NOMO-1 treated with dmso at 0.1 percent for 144 hours (cell line): ENCODE measurements at regions not wholly inside any gene's neighbourhood (a gene's known extent, or its start where the extent isn't known, plus 50 kb on each side); places are given as distances from the start of the nearest gene placed in this dataset.
"Not testable (repeated sequence)": the region's sequence is repeated elsewhere in the genome, so short reads cannot be mapped to it uniquely, and the experiment has no call there.

Experiments
- DNase-seq: peaks from one replicate; lab custom pipeline; 2025; ENCODE audit not compliant: unreplicated experiment; lab: John Stamatoyannopoulos, UW

DNA sequence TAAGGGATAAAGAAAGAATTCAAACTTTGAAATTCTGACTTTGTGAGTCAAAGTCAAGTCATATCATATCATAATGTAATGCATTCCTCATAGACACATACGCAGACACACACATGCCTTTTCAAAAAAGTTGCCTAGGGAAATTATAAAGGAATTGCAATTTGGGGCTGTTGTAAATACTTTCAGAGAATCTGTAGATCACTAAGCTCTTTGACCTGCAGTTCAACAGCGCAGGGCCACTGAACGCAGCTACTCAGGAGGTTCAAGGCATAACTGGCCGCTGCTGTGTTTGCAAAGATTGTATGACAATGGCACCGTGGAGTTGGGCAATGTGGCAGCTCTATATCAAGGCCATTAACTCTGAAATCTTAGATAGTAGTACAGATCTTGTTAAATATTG is 188.4 kb upstream of the THRB start:
- DNase-seq = no peak

- DNase-seq = no peak
Measured at GRCh38 chr3:24683633-24684384, 189.2 kb upstream of the THRB start.

DNA sequence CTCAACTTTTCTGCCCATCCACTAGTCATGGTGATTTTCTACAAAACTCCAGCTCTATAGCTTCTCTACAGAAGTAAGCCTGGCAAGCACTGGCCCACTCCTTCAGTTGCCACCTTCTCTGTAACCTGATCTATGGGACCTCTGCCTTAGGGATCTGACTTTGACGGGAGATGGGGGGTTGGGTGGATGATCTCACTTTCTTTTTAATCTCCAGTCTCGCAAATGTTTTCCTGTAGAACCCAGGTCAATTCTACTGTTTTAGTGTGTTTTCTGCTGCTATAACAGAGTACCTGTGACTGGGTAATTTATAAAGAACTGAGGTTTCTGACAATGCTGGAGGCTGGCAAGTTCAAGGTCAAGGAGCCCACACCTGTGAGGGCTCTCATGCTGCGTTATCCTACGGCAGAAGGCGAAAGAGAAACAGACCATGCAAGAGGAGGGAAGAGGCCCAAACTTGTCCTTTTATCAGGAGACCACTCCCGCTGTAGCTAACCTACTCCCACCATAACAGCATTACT is 189.9 kb upstream of the THRB start:
- DNase-seq = no peak

GRCh38 chr3:24686808-24687207 is 192.2 kb upstream of the THRB start:
- DNase-seq = no peak

DNA sequence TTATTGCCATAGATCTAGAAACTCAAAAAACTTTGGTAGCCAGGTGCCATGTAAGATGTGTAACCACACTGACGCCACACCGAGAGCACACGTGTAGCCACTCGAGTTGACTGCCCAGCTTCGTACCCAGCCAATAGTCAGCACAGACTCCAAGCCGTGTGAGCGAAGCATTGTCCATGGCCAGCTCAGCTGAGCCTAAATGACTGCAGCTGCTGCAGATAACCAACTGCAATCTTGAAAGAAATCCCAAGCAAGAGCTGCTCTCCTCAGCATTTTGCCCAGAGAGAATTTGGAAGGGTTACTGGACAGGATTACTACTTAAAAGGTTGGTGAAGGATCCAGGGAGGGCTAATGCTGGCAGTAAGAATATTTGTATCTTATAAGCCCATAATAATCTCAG is 193.0 kb upstream of the THRB start:
- no peak for DNase-seq

- no peak for DNase-seq
Measured at GRCh38 chr3:24688446-24689148, 193.9 kb upstream of the THRB start.

DNA sequence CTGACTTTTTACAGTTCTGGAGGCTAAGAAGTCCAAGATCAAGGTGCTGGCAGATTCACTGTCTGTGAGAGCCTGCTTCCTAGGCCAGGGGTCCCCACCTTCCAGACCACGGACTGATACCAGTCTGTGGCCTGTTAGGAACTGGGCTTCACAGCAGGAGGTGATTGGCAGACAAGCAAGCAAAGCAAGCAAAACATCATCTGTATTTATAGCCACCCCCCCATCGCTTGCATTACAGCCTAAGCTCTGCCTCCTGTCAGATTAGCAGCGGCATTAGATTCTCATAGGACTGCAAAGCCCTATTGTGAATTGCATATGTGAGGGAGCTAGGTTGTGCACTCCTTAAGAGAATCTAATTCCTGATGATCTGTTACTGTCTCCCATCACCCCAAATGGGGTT is 194.7 kb upstream of the THRB start:
- no peak for DNase-seq

DNA sequence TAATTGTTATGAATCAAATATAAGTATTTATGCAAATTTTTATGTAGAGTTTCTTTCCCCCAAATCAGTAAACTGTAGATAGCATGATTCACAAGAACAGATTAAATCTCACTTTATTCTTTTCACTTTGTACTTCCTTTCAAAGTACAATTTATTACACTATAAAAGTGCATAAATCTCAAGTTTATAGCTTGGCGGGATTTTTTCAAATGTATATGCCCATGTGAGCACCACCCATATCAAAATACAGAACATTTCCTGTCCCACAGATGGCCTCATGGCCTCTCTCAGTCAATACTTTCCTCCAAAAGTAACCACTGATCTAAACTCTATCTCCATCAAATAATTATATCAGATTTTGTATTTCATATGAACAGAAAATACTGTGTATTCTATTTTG is 196.1 kb upstream of the THRB start:
- DNase-seq = no peak

DNA sequence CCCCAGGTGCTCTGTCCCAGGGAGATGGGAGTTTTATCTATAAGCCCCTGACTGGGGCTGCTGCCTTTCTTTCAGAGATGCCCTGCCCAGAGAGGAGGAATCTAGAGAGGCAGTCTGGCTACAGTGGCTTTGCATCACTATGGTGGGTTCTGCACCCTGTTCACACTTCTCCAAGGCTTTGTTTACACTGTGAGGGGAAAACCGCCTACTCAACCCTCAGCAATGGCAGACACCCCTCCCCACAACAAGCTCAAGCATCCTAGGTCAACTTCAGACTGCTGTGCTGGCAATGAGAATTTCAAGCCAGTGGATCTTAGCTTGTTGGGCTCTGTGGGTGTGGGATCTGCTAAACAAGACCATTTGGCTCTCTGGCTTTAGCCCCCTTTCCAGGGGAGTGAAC is 204.4 kb upstream of the THRB start:
- not testable (repeated sequence) for DNase-seq

DNA sequence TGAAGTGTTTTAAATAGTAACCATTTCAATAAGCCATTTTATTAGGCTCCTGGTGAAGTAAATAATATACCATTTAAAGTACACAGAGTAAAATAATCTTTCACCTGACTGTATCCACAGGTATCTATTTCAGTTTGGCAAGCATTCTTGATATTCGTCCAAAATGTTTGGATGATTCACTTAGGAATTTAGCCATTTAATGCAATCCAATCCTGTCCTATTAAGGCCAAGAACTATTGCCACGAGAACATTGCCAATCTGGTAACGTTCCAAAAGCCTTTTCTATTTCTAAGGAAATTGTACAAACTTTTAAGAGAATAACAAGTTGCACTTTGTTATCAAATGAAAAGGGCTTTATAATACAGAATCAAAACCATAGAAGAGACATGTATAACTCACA is 209.8 kb upstream of the THRB start:
- no peak for DNase-seq

- DNase-seq = no peak
Measured at GRCh38 chr3:24707936-24708335, 213.3 kb upstream of the THRB start.

DNA sequence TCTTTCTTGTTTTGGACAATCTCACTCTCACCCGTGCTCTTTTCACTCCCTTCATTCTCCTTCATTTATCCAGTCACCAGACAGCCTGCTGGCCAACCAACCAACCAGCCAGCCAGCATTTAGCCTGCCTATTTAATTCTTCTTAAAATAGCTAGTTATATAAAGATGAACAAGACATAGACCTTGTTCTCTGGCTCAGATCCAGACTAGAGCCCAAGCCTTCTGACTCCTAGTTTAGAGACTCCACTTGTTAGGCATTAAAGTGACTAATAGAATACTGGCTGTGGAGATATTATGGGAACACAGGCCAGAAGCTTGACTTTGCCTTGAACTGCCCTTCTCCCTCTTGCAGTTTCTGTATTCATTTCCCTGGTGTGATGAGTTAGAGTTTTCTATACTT is 215.3 kb upstream of the THRB start:
- DNase-seq = no peak

DNA sequence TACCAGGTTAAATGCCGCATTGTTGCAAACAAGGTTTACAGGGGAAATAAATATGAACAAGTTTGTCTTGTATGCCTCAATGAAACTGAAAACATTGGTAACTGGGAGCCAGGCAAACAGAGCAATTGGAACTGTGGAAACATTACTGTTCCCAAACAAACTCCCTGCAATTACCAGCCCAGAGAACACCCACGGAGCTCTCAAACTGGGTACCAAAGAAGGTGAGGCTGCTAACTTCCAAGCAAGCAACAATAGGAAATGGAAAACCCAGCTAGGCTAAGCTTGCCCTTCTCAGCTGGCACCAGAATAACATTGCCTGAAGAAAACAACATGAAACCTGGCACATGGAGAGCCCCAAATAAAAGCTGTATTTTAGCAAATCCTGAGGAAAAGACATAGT is 218.9 kb upstream of the THRB start:
- DNase-seq = no peak

GRCh38 chr3:24714436-24714835 is 219.8 kb upstream of the THRB start:
- DNase-seq = no peak

DNA sequence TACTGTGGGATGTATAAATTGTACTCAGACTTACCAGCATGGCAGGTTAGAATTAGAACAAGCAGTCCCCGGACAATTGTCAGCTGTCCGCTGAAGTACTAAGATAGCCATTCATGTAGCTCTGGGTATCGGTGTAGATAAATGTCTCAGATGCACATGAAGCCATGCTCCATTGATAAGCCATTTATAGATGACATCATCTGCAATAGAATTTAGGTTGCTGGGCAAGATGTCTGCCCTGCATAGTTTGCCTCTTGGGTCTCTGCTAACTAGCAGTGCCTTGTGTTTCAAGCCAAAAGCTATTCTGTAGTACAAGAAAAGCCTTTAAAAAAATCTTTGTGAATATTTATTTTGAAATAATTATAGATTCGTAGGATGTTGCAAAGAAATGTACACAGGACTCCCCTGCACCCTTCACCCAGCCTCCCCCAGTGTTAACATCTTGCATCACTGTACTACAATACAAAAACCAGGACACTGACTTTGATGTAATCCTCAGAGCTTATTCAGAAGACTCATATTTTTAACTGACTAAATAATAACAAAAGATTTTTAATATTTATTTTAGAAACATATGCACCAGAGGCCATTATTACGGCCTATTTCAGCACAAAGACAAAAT is 220.6 kb upstream of the THRB start:
- DNase-seq = no peak

DNA sequence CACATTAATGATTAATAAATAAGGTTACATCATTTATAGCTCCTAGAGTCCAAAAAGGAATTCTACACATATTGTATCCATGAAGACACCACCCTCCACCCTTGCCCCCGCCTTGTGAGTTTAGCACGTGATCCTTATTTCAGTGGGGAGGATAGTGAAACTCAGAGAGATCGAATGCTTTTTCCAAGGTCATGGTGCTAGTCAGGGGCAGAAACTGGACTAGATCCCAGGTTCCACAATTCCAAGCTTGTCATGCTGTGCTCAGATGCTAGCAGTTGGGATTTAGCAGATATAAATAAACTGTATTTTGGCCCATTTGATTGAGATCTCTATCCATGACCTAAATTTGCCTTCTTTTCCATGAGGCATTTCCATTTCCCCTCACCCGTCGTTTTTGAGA is 227.4 kb upstream of the THRB start:
- no peak for DNase-seq

GRCh38 chr3:24725514-24726255 is 231.0 kb upstream of the THRB start:
- DNase-seq = no peak

- DNase-seq = no peak
Measured at GRCh38 chr3:24726423-24726822, 231.8 kb upstream of the THRB start.

GRCh38 chr3:24730173-24730572 is 235.5 kb upstream of the THRB start:
- DNase-seq = no peak

- DNase-seq = no peak
Measured at GRCh38 chr3:24734019-24734418, 239.4 kb upstream of the THRB start.

DNA sequence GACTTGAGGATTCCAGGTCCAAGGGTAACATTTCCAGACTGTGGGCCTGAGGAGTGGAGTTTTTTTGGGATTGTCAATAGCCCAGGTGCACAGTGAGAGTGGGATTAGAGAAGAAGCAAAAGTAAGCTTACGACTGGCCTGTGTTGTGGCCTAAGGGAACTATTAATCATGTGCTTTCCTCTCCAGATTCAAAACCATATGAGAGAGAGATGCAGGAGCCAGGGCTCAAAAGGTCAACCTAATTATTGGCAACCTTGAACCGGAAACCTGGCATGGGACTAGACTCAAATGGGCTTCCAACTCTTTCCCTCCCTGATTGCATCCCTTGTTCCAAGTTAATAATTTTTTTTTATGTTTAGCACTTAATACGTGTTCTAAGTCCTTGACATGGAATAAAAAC is 242.1 kb upstream of the THRB start:
- no peak for DNase-seq
